ENCODE measurements at regions not wholly inside any gene's neighbourhood (a gene's known extent, or its start where the extent isn't known, plus 50 kb on each side); places are given as distances from the start of the nearest gene placed in this dataset.

DNA sequence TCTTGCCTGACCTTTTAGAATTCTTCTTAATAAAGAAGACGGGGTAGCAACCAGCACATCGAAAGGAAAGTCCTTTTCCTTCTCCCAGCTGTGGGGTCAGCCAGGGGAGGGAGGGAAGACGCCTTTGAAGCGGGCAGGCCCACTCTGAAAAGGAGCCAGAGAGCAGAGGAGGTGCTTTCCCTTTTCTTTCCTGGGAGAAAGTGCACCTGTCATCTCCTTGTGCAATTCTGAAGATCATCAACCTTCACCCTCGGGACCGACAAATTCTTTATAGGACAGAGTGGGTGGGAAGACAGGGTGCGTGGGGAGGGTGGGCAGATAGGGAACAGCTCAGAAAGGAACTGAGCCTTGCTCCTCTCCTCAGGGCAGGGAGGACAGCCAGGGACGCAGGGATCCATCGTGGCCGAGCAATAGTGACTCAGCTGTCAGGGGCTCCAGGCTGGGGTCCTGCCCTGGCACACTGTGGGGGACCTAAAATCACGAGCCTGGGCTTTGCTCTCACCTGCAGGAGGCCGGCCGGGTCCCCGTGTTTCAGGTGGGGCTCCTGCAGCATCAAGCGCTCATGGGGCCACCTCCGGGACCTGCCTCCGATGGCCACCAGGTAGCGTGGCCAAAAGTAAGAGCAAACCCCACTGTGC is 141.0 kb downstream of the OLFM1 start:
- H3K27ac Mint-ChIP-seq = no peak overlapping the region
- no peaks in the 10 kb centered on the region for H3K36me3 Mint-ChIP-seq (ENCODE audit: low read depth)
- no peaks in the 10 kb centered on the region for H3K4me1 Mint-ChIP-seq (ENCODE audit: low read depth)
- no peak overlapping the region for H3K4me3 Mint-ChIP-seq
- no peaks in the 10 kb centered on the region for H3K27me3 Mint-ChIP-seq (ENCODE audit: low read depth)
- DNase-seq (ENCODE audit: low spot score) = no peak
- H3K9me3 Mint-ChIP-seq = no peaks in the 10 kb centered on the region

DNA sequence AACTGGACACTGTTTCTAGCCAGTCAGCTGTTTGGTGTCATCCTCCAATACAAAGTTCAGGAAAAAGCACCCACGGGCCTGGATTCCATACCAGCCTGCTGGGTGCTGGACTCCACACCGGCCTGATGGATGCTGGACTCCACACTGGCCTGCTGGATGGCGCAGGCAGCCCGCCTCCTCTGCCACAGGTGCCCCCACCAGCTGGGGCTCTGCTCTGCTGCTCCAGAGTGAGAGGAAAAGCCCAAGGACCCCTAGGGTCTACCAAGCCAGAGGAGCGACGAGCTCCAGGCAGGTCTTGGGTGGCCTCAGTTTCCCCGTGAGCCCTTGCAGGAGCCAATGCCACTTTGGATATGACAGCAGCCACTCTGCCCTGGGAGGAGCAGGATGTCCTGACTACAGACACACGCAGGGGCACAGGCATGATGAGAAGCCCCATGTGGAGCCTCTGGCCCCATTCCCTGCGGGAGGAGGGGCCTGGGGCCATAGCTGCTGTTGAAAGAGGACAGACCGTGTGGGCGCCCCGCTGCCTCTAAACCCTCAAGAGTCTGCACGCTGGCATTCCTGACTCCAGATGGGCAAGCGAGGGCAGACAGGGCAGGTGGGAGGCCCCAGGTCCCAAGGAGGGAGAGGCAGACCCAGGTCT is 141.6 kb downstream of the OLFM1 start:
- Mint-ChIP-seq H3K4me3 (no peak overlapping the region), H3K4me1 (ENCODE audit: low read depth) (no peaks in the 10 kb centered on the region), H3K27me3 (ENCODE audit: low read depth) (no peaks in the 10 kb centered on the region), H3K27ac (no peak overlapping the region), H3K9me3 (no peaks in the 10 kb centered on the region), H3K36me3 (ENCODE audit: low read depth) (no peaks in the 10 kb centered on the region)
- no peak for DNase-seq (ENCODE audit: low spot score)

DNA sequence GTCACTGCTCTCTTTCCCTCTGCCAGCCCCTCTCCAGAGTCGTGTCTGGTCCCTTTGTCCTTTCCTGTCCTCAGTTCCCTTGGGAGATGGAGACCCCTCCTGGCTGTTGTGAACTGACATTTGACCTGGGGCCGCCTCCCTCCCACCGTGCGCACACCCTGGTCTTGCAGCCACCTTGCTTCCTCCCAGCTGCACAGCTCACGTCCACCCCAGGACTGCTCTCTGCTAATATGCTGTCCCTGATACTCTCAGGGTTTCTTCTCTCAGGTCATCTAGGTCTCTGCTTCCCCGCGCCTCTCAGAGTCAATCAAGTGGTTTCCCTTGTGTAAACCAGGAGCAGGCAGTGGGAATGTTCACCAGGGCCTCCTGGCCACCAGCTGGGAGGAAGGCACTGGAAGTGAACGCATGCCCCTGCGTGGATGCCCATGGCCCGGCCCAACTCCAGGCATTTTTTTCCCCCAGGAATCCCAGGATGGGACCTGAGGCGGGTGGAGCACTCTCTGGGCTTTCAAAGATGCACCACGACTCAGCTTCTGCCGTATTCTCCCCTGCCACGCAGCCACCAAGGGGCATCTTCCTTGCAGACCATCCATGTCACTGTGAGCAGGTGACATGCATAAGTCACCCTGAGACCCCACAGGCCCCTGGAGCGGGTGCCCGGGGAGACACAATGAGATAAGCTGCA is 142.4 kb downstream of the OLFM1 start:
- Mint-ChIP-seq H3K4me1 (ENCODE audit: low read depth) (no peaks in the 10 kb centered on the region), H3K9me3 (no peaks in the 10 kb centered on the region), H3K27ac (no peak overlapping the region), H3K4me3 (no peak overlapping the region), H3K36me3 (ENCODE audit: low read depth) (no peaks in the 10 kb centered on the region), H3K27me3 (ENCODE audit: low read depth) (no peaks in the 10 kb centered on the region)
- DNase-seq (ENCODE audit: low spot score) = no peak

DNA sequence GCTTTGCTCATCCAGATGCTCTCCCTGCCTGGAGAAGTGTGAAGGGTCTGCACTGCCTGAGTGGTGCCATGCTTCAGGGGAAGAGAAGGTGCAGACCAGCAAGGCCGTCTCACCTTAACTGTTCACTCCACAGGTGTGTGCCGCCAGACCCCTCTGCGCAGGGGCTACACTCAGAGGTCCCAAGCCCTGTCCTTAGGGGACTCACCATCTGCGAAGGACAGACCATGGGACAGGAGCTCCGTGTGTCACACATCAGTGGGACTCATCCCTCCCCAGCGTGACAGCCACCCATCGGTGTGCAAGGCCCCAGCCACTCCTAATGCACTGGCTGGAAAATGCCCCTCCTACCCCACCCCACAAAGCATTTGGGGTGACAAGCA is 142.9 kb downstream of the OLFM1 start:
- Mint-ChIP-seq H3K27me3 (ENCODE audit: low read depth) (no peaks in the 10 kb centered on the region), H3K27ac (no peak overlapping the region), H3K36me3 (ENCODE audit: low read depth) (no peaks in the 10 kb centered on the region), H3K4me3 (no peak overlapping the region), H3K4me1 (ENCODE audit: low read depth) (no peaks in the 10 kb centered on the region), H3K9me3 (no peaks in the 10 kb centered on the region)
- no peak for DNase-seq (ENCODE audit: low spot score)

DNA sequence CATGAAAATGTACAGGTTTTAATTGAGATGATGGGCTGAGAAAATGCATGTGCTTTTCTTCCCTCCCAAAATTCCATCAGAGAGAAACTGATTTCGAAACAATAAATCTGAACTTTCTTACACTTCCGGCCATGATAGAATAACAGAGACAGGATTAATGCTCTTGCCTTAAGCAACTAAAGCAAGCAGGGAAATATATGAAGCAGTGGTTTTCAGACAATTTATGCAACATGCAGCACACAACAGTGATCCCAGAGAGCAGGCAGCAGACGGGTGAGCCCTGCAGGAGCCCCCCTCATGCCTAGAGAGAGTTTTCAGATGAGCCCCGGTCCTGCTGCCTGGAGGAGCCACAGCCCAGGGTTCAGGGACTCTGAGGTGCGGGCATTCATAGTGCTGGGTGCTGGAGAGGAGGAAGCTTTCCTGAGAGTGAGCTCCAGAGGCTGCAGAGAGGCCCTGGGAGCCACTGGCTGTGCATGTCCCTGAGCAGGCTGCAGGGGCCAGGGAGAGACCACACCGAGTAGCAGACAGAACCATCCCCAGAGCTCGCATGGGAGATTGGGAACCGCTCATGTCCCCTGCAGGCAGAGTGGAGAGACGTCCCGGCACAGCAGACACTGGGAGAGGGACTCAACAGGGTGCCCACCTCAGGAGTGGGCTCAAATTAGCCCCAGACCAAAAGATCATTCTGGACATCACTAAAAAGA is 143.5 kb downstream of the OLFM1 start:
- Mint-ChIP-seq H3K4me1 (ENCODE audit: low read depth) (no peaks in the 10 kb centered on the region), H3K9me3 (no peaks in the 10 kb centered on the region), H3K27me3 (ENCODE audit: low read depth) (no peaks in the 10 kb centered on the region), H3K36me3 (ENCODE audit: low read depth) (no peaks in the 10 kb centered on the region), H3K27ac (no peak overlapping the region), H3K4me3 (no peak overlapping the region)
- DNase-seq (ENCODE audit: low spot score) = no peak

DNA sequence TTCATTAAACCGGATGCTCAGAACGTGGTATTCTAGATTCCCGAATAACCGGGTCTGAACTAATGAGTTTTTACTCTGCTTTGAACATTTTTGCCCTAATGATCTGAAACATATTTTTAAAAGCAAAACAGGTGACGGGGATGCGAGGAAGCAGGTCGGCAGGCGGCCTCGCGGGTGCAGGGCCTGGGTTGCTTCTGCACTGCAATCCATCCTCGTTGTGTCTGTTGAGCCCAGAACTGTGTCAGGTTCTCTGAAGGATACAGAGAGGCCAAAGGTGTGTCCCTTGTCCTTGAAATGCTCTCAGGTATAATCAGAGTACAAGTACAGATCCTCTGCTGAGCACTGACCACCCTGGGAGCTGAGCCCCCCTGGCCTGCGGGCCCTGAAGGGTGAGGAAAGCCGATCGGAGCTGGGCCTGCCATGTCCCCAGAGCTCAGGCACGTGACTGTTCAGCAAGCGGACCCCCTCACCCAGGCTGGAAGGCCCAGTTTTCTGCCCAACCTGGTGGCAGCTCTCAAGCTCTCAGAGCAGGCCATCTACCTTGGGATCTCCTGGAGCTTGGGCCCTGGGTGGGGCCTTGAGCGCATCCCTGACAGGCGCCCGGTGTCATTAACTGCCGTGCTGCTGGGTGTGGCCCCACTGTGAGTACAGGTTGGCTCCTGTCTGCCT is 151.8 kb downstream of the OLFM1 start:
- Mint-ChIP-seq H3K9me3 (no peaks in the 10 kb centered on the region), H3K4me1 (ENCODE audit: low read depth) (no peaks in the 10 kb centered on the region), H3K27me3 (ENCODE audit: low read depth) (no peaks in the 10 kb centered on the region), H3K27ac (no peak overlapping the region), H3K4me3 (no peak overlapping the region), H3K36me3 (ENCODE audit: low read depth) (no peaks in the 10 kb centered on the region)
- no peak for DNase-seq (ENCODE audit: low spot score)

DNA sequence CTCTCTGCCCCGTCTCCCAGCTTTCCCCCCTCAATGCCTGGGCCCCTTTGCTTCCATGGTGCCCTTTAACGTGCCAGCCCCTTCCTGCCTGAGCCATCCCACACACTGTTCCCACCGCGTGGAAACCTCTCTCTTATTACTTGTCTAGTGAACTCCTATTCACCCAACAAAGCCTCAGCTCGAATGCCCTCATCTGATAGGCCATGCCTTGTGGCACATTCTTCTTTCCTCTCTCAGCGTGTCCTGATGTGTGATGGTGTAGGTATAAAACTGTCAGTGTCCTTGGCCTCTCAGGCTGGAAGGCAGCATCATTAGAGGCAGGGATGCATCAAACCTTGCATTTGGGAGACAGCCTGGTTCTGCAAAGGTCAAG is 152.3 kb downstream of the OLFM1 start:
- Mint-ChIP-seq H3K27ac (no peak overlapping the region), H3K27me3 (ENCODE audit: low read depth) (no peaks in the 10 kb centered on the region)

DNA sequence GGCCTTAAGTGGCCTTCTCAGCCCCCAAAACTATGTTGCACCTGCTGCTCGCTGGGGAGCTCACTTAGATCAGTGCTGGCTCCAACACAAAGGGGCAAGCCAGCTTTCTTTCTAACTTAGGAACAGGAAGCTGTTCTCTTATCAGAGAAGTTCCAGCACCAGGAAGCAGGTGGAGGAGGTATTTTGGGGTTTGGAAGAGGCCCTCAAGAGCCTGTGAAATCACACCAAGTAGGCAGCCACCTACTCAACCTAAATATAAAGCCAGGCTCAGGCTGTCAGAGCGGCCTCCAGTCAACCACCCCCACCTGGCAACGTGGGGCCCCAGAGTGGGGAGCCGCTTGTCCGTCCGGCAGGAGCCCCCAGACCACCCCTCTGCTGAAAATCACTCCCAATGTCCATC is 152.8 kb downstream of the OLFM1 start:
- no peaks in the 10 kb centered on the region for H3K4me1 Mint-ChIP-seq (ENCODE audit: low read depth)
- no peak overlapping the region for H3K27ac Mint-ChIP-seq
- DNase-seq (ENCODE audit: low spot score) = no peak
- no peaks in the 10 kb centered on the region for H3K9me3 Mint-ChIP-seq
- no peaks in the 10 kb centered on the region for H3K36me3 Mint-ChIP-seq (ENCODE audit: low read depth)
- no peaks in the 10 kb centered on the region for H3K27me3 Mint-ChIP-seq (ENCODE audit: low read depth)
- no peak overlapping the region for H3K4me3 Mint-ChIP-seq

More for the DNA sequence above, 152.3 kb downstream of the OLFM1 start:
- H3K36me3 Mint-ChIP-seq (ENCODE audit: low read depth) = no peaks in the 10 kb centered on the region
- DNase-seq (ENCODE audit: low spot score) = no peak
- H3K9me3 Mint-ChIP-seq = no peaks in the 10 kb centered on the region
- no peak overlapping the region for H3K4me3 Mint-ChIP-seq
- H3K4me1 Mint-ChIP-seq (ENCODE audit: low read depth) = no peaks in the 10 kb centered on the region

DNA sequence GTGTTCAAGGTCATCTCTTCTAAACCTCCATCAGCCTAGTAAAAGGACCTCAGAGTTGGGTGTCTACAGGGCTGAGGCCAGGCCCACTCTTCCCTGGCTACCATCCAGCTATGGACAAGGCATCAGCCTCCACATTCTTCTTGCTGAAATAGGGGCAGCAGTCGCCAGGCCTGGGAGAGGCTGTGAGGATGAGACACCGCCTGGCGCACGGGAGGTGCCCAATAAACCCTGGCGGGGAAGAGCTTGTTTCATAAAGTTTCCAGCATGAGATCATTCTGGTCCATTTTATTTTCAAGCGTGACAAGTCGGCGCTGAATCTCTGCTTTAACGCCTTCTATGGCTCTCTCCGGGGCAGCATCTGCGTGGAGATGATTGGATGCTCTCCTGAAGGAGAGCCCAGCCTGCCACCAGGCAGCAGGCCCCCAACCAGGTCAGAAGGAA is 153.4 kb downstream of the OLFM1 start:
- Mint-ChIP-seq H3K27me3 (ENCODE audit: low read depth) (no peaks in the 10 kb centered on the region), H3K4me3 (no peak overlapping the region), H3K9me3 (no peaks in the 10 kb centered on the region), H3K27ac (no peak overlapping the region), H3K4me1 (ENCODE audit: low read depth) (no peaks in the 10 kb centered on the region), H3K36me3 (ENCODE audit: low read depth) (no peaks in the 10 kb centered on the region)
- DNase-seq (ENCODE audit: low spot score) = no peak

DNA sequence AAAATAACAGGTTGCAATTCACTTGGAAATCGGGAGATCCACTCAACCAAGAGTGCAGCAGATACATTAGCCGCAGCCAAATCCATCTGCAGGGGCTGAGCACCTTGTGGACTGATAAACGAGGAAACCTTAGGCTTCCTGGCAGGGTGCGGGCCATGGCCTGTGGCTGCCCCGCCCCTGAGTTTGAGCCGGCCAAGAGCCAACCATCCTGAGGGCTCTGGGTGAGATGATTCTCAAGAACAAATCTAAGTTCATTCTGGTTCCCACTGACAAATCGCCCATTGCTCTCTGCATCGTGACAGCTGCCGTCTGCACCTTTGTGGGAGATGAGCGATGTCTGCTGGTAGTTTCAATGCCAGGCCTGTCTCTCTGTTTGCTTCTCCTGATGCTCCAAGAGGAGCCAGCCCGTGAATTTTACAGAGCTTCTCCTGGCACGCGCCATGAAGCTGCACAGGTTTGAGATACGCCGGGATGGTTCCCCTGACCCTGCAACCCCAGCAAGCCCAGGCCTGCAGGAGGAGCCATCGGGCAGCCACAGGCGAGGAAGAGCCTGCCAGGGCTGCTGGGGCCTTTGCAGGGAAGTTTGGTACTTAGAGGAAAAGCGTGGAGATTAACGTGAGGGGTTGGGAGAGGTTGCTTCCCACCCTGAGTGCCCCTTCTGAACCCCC is 154.0 kb downstream of the OLFM1 start:
- H3K4me1 Mint-ChIP-seq (ENCODE audit: low read depth) = no peaks in the 10 kb centered on the region
- no peak overlapping the region for H3K4me3 Mint-ChIP-seq
- no peaks in the 10 kb centered on the region for H3K36me3 Mint-ChIP-seq (ENCODE audit: low read depth)
- DNase-seq (ENCODE audit: low spot score) = no peak
- no peaks in the 10 kb centered on the region for H3K9me3 Mint-ChIP-seq
- H3K27me3 Mint-ChIP-seq (ENCODE audit: low read depth) = no peaks in the 10 kb centered on the region
- H3K27ac Mint-ChIP-seq = no peak overlapping the region

DNA sequence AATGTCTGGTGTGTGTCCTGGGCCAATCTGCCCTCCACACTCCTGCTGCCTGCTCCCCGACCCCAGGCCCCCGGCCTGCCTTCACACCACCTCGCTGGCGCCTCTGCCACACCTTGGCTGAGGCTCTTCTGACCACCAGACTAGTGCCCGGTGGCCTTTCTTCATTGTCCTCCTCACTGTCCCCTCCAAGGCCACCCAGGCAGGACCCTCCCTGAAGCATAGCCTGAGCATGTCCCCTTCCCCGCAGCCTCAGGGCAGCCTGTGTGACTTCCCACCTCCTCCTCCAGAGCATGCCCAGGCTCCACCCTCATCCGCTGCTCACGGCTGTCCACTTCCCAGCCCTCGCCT is 154.6 kb downstream of the OLFM1 start:
- Mint-ChIP-seq H3K36me3 (ENCODE audit: low read depth) (no peaks in the 10 kb centered on the region), H3K4me1 (ENCODE audit: low read depth) (no peaks in the 10 kb centered on the region), H3K9me3 (no peaks in the 10 kb centered on the region), H3K27ac (no peak overlapping the region), H3K27me3 (ENCODE audit: low read depth) (no peaks in the 10 kb centered on the region), H3K4me3 (no peak overlapping the region)
- no peak for DNase-seq (ENCODE audit: low spot score)

DNA sequence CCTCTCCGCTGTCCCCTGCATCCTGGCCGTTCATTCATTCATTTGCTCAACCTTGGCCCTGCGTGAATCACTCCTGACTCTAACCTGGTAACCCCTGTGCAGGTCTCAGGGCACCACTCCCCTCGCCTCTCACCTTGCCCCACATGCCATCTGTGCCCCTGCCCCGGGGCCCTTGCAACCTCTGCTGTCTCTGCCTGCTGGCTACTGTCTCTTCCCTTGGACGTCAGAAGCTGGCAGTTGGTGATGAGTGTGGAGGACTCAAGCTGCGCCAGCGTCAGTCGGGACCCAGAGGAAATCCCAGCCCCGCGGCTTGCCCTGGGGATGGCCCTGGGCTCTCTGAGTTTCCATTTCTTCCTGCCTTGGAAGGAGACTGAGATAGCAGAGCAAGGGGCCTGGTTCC is 154.9 kb downstream of the OLFM1 start:
- Mint-ChIP-seq H3K4me3 (no peak overlapping the region), H3K27ac (peak overlapping the region; percentile 31), H3K9me3 (no peaks in the 10 kb centered on the region), H3K4me1 (ENCODE audit: low read depth) (no peaks in the 10 kb centered on the region), H3K27me3 (ENCODE audit: low read depth) (no peaks in the 10 kb centered on the region), H3K36me3 (ENCODE audit: low read depth) (no peaks in the 10 kb centered on the region)
- DNase-seq (ENCODE audit: low spot score) = no peak

DNA sequence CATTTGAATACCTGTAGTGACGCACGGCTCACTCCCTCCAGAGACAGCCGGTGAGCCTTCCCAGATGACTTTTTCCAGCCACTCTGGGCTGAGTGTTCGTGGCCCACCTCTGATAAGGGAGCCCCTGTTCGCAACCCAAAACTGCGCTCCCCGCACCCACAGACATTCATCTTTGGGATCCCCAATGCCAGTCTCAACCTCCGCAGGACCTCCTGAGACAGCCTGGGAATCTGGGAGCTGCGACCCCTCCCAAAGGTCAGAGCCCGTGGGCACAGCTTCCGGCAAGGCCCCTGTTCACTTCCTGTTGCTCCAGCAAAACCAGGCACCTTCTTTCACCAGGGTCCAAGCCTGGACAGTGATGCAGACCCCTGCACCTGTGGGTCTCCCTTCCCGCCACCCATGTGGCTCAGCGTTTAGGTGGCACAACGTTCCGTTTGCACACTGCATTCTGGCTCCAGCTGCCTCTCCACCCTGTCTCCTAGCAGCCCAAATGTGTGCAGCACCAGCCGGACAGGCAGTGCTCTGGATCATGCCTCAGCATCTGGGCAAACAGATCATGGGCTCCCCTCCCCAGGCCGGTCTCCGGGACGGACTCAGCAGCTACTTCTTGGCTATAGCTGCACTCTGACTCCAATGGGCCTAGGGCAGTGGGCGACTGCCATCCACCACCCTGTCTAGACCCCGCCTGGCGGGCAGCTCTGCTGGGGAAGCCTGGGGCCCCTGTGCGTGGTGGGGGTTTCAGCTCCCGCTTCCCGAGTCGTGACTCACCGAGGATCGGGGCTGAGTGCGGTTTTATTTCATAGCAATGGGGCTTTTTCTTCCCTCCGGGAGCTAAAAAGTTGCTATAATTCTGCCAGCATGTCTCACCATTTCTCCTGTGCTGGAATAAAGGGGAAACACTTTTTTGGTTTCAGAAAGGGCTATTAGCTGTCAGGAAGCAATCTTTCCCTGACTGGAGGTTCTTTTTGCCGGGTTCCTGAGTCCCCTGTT is 156.0 kb downstream of the OLFM1 start:
- Mint-ChIP-seq H3K36me3 (ENCODE audit: low read depth) (no peaks in the 10 kb centered on the region), H3K4me3 (no peak overlapping the region), H3K4me1 (ENCODE audit: low read depth) (no peaks in the 10 kb centered on the region), H3K27me3 (ENCODE audit: low read depth) (no peaks in the 10 kb centered on the region), H3K9me3 (no peaks in the 10 kb centered on the region), H3K27ac (no peak overlapping the region)
- DNase-seq (ENCODE audit: low spot score) = no peak

Measured in T-helper 2 cell treated with Interferon-gamma antibody and Interleukin-4, amounts not matched to agents 5 μg/mL and 100 μg/mL, for 36 hours (primary cell).